MM.1S (cell line): ENCODE measurements at regions not wholly inside any gene's neighbourhood (a gene's known extent, or its start where the extent isn't known, plus 50 kb on each side); places are given as distances from the start of the nearest gene placed in this dataset.

Experiments used
- DNase-seq: peaks from one replicate; pipeline ENCODE4 v3.0.0-alpha.2; 2015
- H2AFZ ChIP-seq: fragments of 300-600 bp; sonication (generic); 2 replicates; pipeline ENCODE4 v1.6.0; 2016; ENCODE audit warnings: antibody characterized with exemption, low read length
- H3F3A ChIP-seq: fragments of 300-600 bp; sonication (generic); 2 replicates; pipeline ENCODE4 v1.6.1; 2016; ENCODE audit warnings: mild to moderate bottlenecking, antibody characterized with exemption, low read length, moderate library complexity, mixed read lengths; ENCODE audit not compliant: insufficient read depth
- H3K27ac ChIP-seq: fragments of 300-600 bp; sonication (generic); 2 replicates; pipeline ENCODE4 v1.5.1; 2016; ENCODE audit warnings: mild to moderate bottlenecking, low read length
- H3K27me3 ChIP-seq: fragments of 300-600 bp; sonication (generic); replicated peaks from 2 replicates; pipeline ENCODE4 v1.6.0; 2016; ENCODE audit warnings: low read length; ENCODE audit not compliant: insufficient read depth
- H3K36me3 ChIP-seq: fragments of 300-600 bp; sonication (generic); replicated peaks from 2 replicates; pipeline ENCODE4 v1.6.1; 2016; ENCODE audit warnings: mild to moderate bottlenecking, low read length, mixed read lengths; ENCODE audit not compliant: insufficient read depth
- H3K4me1 ChIP-seq: fragments of 300-600 bp; sonication (generic); 2 replicates; pipeline ENCODE4 v1.6.1; 2016; ENCODE audit warnings: low read length, mixed read lengths
- H3K4me2 ChIP-seq: fragments of 300-600 bp; sonication (generic); 2 replicates; pipeline ENCODE4 v1.6.0; 2016; ENCODE audit warnings: low read depth, low read length
- H3K4me3 ChIP-seq: fragments of 300-600 bp; sonication (generic); 2 replicates; pipeline ENCODE4 v1.5.1; 2016; ENCODE audit warnings: low read length, mixed read lengths
- H3K79me2 ChIP-seq: fragments of 300-600 bp; sonication (generic); 2 replicates; pipeline ENCODE4 v1.6.1; 2016; ENCODE audit warnings: mixed run types, low read length, mixed read lengths
- H3K9ac ChIP-seq: fragments of 300-600 bp; sonication (generic); 2 replicates; pipeline ENCODE4 v1.6.1; 2016; ENCODE audit warnings: low read length, mixed read lengths
- H3K9me2 ChIP-seq: fragments of 300-600 bp; sonication (generic); replicated peaks from 2 replicates; pipeline ENCODE4 v1.6.1; 2016; ENCODE audit warnings: mild to moderate bottlenecking, low read length, mixed read lengths; ENCODE audit not compliant: insufficient read depth
- H3K9me3 ChIP-seq: fragments of 300-600 bp; sonication (generic); replicated peaks from 2 replicates; pipeline ENCODE4 v1.6.1; 2016; ENCODE audit warnings: mild to moderate bottlenecking, low read length, mixed read lengths; ENCODE audit not compliant: insufficient read depth
- H4K20me1 ChIP-seq: fragments of 300-600 bp; sonication (generic); 2 replicates; pipeline ENCODE4 v1.6.1; 2016; ENCODE audit warnings: mild to moderate bottlenecking, low read length, moderate library complexity, mixed read lengths; ENCODE audit not compliant: insufficient read depth
- CTCF ChIP-seq: fragments of 300-600 bp; sonication (generic); IDR thresholded peaks from 2 replicates; pipeline ENCODE4 v1.5.1; 2016; ENCODE audit warnings: antibody characterized with exemption, low read length, mixed read lengths
- EZH2 ChIP-seq: fragments of 300-600 bp; sonication (generic); optimal IDR thresholded peaks from 2 replicates; pipeline ENCODE3; 2017; ENCODE audit warnings: low read depth, mild to moderate bottlenecking, antibody characterized with exemption, low read length, mixed read lengths
- EZH2phosphoT487 ChIP-seq: fragments of 300-600 bp; sonication (generic); IDR thresholded peaks from 2 replicates; pipeline ENCODE4 v1.6.1; 2018; ENCODE audit warnings: antibody characterized with exemption, low read length

- no peak overlapping the region for H3K4me3 ChIP-seq
- H3K36me3 ChIP-seq = no peaks in the 10 kb centered on the region
- no peaks in the 10 kb centered on the region for H3K79me2 ChIP-seq
- no peak overlapping the region for H3K4me2 ChIP-seq
- H4K20me1 ChIP-seq = no peaks in the 10 kb centered on the region
- peaks cover 12% of the 10 kb centered on the region for H3K4me1 ChIP-seq
- no peaks in the 10 kb centered on the region for H3K9me2 ChIP-seq
- H3K9ac ChIP-seq = no peak overlapping the region
- H2AFZ ChIP-seq = no peak overlapping the region
- H3K27ac ChIP-seq = no peak overlapping the region
- TF ChIP-seq EZH2phosphoT487 (no peak), EZH2 (no peak), CTCF (no peak)
- no peaks in the 10 kb centered on the region for H3K9me3 ChIP-seq
- no peak for DNase-seq
- peaks cover 6% of the 10 kb centered on the region; the same call in 1 of the 2 replicates for H3F3A ChIP-seq
- no peaks in the 10 kb centered on the region for H3K27me3 ChIP-seq
Measured at GRCh38 chr2:44118257-44118656, 50.4 kb upstream of the PPM1B start.
